ENCODE measurements at regions not wholly inside any gene's neighbourhood (a gene's known extent, or its start where the extent isn't known, plus 50 kb on each side); places are given as distances from the start of the nearest gene placed in this dataset.
"Not testable (repeated sequence)": the region's sequence is repeated elsewhere in the genome, so short reads cannot be mapped to it uniquely, and the experiment has no call there.

DNA sequence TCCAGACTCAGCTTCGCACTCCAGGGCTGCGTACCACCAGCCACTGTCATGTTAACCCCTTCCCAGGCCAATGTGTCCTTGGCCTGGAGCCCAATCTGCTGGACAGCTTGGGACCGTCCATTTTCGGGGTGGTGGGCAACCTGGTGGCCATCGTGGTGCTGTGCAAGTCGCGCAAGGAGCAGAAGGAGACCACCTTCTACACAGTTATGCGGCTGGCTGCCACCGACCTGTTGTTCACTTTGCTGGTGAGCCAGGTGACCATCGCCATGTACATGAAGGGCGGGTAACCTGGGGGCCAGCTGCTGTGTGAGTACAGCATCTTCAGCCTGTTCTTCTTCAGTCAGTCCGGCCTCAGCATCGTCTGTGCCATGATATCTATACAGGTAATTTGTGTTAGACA, 90.3 kb upstream of the ZNG1F start:
- TF ChIP-seq EZH2 (IDR thresholded peaks at IDR 0.05; ENCODE audit: low read length), result not testable (repeated sequence)
- TF ChIP-seq, protein P1, sequence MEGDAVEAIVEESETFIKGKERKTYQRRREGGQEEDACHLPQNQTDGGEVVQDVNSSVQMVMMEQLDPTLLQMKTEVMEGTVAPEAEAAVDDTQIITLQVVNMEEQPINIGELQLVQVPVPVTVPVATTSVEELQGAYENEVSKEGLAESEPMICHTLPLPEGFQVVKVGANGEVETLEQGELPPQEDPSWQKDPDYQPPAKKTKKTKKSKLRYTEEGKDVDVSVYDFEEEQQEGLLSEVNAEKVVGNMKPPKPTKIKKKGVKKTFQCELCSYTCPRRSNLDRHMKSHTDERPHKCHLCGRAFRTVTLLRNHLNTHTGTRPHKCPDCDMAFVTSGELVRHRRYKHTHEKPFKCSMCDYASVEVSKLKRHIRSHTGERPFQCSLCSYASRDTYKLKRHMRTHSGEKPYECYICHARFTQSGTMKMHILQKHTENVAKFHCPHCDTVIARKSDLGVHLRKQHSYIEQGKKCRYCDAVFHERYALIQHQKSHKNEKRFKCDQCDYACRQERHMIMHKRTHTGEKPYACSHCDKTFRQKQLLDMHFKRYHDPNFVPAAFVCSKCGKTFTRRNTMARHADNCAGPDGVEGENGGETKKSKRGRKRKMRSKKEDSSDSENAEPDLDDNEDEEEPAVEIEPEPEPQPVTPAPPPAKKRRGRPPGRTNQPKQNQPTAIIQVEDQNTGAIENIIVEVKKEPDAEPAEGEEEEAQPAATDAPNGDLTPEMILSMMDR (optimal IDR thresholded peaks at IDR 0.05 in 1 of 3, IDR thresholded peaks at IDR 0.05 in 1 of 3, conservative IDR thresholded peaks at IDR 0.05 in 1 of 3; ENCODE audit: extremely low read depth in 1 of 3, insufficient read depth in 2 of 3, low read length in 3 of 3), result not testable (repeated sequence)

Data from keratinocyte (primary cell).